ENCODE measurements at regions not wholly inside any gene's neighbourhood (a gene's known extent, or its start where the extent isn't known, plus 50 kb on each side); places are given as distances from the start of the nearest gene placed in this dataset.

DNA sequence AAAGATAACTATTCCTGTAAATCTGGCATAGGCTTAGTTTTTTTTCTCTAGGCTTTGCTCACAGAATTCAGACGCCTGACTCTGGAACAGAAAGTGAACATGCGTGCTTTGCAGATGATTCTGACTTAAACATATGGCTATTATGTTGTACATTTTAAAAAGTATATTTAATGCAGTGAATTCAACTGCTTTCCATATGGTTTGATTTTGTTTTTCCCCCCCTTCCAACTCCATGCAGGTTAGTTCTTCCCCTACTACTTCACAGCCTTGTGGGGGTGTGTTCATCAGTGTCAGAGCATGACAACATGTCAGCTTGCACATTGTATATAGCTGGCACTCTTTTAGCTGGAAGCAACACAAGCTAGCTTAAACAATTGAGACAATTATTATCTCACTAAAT, 226.8 kb downstream of the TMEM167A start:
- DNase-seq (ENCODE audit: low read depth) = no peak

DNA sequence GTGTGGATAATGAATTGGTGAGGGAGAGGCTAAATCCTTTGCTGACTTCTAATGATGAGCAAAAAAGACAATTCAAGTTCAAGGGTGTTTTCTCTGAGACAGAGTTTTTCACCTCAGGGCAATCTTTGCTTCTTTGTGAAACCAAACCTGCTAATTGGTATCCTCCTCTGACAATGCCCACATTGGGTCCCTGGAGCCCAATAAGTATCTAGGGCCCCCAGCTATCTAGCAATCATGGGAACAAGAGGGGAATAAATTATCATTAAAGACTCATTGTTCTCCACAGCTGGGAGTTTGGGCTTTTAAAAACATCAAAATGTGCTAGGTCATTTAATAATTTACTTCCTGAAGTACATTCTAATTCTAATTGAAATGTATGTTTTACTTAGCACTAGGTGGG, 227.3 kb downstream of the TMEM167A start:
- no peak for DNase-seq (ENCODE audit: low read depth)

DNA sequence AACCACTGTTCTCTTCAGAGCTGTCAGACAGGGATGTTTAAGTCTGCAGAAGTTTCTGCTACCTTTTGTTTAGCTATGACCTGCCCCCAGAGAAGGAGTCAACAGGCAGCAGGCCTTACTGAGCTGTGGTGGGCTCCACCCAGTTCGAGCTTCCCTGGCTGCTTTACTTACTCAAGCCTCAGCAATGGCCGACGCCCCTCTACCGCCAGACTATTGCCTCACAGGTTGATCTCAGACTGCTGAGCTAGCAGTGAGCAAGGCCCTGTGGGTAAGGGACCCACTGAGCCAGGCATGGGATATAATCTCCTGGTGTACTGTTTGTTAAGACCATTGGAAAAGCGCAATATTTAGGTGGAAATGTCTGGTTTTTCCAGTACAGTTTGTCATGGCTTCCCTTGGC, 229.6 kb downstream of the TMEM167A start:
- no peak for DNase-seq (ENCODE audit: low read depth)

DNA sequence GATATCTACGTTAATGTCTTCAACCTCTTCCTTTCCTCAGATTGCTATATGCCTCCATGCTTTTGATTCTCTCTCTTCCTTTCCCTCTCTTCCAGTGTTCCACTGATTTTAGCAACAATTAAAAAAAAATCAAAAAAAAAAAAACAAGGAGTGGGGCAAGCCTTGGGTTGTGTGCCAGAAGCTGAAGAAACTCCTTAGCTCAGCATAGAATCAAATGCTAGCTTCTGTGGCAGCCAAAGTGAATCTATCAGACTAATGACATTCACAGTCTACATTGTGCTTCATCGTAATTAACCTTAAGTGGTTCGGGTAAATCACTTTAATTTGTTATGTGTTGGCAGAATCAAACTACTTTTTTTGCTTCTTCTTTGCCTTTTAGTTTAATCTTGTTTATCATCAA, 237.3 kb downstream of the TMEM167A start:
- DNase-seq (ENCODE audit: low read depth) = no peak

DNA sequence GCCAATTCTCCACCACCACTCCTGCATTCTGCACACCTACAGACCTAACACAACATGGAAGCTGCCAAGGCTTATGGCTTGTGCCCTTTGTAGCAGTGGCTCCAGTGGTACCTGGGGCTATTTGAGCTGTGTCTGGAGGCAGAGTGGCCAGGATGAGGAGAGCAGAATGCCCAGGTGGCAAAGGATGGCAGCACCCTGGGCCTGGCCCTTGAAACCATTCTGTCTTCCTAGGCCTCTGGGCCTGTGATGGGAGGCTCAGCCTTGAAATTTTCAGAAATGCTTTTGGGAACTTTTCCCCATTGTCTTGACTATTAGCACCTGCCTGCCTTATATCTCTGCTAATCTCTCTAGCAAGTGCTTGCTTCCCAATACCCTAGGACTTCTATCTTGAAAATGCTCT, 241.7 kb downstream of the TMEM167A start:
- no peak for DNase-seq (ENCODE audit: low read depth)

DNA sequence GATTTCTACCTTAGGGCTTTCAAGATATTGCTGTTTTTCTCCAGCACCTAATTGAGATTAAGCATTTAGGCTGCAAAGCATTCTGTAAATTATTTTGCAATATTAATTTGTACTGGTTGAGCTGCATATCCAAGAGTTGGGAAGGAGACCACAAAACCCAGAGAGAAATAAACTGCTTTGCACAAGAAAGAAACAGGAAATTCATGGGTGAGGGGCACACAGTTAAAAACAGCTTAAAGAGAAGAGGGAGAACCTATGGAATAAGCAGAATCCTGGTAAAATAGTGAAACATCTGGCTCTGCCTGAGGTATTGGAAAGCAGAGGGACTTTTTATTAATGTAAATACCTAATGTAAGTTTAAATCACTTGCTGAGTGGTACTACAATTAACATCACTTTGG, 243.0 kb downstream of the TMEM167A start:
- DNase-seq (ENCODE audit: low read depth) = no peak

DNA sequence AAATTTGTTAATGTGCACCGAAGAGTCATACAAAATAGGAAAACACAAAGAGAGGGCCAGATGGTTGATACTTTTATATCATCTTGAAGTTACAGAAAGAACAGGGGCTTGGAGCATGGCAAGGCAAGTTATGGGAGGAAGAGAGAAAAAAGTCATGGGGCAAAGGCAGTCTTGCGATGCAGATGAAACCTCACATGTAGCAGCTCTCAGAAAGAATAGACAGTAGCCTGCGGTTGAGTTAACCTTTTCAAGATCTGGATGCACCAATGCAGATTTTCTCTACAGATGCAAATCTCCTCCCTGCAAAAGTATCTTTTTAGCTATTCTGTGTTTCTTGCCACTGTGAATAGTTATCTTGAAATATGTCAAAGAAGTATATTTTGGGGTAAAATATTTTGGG, 243.9 kb downstream of the TMEM167A start:
- no peak for DNase-seq (ENCODE audit: low read depth)

DNA sequence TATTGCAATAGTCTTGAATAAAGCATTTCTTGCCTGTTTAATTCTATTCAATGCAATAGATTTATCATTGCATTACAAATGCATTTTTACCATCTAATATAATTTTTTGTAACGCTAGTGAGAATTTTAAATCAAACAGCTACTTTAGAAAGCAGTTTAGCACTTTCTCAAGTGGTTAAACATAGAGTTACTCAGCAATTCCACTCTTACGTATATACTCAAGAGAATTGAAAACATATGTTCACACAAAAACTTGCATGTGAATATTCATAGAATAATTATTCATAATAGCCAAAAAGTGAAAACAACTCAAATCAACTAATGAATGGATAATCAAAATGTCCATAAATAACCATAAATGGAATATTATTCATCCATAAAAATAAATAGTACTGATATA, 244.7 kb downstream of the TMEM167A start:
- DNase-seq (ENCODE audit: low read depth) = no peak

DNA sequence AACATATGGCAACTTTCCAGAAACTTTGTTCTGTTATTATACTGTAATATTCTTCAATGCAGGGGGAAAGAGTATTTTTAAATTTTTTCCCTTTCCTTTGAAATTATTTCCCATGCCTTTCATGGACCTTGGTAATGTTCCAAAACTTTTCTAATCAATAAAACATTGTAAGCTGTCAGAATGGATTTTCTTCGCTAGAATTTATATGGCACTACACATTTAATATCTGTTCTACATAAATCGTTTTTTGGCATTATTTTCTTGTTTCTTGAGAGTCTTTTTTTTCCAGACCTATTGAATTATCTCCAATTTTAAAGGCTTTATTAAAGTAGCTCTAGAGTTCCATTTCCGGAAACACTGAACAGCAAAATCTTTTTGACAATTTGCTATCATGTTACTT, 249.0 kb downstream of the TMEM167A start:
- no peak for DNase-seq (ENCODE audit: low read depth)

DNA sequence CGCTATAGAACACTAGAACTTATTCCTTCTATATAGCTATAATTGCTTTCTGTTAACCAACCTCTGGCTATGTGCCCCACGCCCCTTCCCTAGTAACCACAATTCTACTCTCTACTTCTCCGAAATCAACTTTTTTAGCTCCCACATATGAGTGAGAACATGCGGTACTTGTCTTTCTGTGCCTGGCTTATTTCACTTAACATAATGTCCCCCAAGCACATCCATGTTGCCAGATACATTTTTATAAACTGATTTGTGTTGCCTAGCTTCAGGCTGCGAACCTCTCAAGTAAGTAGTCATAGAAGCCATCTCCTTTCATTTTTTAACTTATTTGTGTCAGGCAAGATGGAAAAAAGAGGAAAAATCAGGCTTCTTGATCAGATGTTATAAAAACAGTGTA, 249.5 kb downstream of the TMEM167A start:
- no peak for DNase-seq (ENCODE audit: low read depth)

DNA sequence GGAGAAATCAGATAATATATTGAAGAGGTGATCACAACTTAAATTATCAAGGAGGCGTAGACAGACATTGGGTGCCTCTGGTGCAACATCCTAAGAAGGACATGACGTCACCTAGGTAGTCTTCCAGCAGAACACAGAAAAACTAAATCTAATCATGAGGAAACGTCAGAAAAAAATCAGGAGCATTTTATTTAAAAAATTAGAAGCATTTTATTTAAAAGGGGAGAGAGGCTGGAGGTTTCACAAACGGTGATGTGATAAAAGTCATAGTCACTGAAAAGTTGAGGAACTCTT, 254.6 kb downstream of the TMEM167A start:
- DNase-seq (ENCODE audit: low read depth) = no peak

DNA sequence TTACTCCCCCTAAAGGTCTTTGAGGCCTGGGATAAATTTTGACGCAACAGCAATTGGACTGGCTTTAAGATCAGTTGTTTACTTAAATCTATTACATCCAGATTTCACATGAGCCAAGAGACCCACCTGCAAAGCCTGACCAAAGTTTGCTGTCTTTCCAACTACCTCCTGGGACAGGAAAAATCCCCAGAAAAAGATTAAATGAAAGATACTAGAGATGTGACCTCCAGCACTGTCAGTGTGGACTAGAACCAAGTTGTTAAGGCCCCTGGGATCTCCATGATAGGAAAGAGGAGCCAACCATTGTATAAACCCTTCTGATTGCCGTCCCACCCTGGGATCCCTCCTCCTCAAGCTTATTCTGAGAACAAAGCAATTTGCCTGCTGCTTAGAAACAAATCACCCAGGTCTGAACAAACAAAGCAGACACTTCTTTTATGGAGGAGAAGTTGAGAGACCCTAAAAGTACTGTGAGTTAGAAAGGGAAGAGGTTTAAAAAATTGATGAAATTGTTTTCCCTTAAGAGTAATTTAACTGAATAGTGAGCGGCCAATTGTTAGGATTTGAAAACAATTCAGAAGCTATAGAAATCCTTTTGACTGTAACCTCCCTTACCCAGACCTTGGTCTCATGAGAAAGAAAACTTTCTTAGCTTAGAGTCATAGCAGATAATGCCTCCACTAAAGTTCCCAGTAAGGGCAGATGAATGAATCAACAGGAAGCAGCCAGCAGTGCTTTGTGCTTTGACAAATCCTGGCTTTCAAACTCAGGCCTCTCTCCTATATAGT, 255.2 kb downstream of the TMEM167A start:
- DNase-seq (ENCODE audit: low read depth) = no peak

DNA sequence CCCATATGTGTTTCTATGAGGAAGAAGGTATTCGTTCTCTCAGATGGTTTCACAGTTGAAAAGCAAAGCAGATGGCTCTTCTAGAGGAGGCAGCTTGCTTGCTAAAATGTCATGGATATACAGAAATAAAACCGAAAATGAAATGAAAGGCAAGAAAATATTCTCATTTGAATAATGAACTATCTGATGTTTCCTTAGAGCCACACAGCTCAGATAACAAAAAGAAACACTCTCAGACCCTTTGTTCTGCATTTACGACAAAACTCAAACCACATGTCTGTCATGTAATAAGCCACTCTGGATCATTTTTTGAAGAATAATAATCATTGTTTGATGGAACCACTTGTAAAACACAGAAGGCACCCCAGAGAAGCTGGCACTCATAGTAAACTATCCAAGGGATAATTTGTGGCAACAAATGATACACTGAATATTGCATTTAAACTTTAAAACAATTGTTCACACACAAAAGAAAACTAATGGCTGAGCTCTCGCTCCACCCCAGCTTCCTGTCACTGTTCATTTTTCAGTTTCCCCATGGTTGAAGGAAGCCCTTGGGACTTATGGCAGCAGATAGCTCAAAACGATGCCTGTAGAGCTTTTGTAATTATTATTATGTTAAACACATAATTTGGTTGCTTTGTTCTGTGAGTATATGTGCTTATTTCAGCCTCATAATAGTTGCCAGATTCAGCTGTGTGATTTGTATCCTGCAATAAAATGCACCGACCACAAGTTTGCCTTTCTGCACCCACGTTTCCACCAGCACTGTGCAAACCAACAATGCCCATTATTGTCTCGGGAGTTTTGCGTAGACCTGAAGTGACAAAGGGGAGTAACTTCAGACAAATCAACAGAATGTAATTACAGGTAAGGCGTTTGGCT, 256.0 kb downstream of the TMEM167A start:
- no peak for DNase-seq (ENCODE audit: low read depth)

DNA sequence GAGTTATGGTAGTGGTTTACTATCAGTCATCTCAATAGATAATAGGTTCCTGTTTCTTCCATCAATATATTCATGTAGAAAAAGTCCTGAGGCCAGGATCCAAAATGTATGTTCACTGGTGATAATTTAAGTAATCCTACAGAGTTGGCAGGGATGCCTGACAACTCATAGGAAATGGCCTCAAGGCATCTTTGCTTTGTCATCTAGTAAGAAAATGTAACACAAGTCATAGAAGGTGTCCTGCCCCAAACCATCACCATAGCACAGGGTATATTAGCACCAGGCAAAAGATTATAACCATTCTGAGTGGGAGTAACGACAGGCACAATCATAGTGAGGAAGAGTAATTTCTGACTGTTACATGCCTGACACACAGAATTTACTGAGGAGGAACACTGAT, 257.0 kb downstream of the TMEM167A start:
- DNase-seq (ENCODE audit: low read depth) = no peak

DNA sequence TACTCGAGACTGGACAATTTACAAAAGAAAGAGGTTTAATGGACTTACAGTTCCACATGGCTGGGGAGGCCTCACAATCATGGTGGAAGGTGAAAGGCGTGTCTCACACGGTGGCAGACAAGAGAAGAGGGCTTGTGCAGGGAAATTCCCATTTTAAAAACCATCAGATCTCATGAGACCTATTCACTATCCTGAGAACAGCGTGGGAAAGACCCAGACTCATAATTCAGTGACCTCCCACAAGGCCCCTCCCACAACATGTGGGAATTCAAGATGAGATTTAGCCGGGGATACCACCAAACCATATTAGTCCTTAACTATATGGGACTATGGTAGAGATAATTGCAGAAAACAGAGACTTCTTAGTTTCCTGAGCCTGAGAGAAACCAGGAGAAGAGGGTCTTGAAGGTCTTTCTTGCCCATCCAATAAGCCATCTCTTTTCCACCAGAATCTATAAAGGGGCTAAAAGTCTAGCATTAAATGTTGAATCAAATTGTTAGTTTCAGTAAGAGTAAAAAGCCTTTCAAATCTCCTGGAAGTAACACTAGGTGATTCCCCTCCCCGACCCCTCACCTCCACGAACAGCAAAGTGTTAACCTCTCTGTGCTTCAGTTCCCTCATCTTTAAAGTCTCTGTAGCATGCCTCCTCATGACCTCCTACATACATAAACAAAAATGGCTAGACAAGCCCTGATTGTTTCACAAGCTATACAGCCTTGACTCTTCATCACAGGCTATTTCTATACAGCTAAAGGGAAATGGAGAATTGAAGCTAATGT, 259.1 kb downstream of the TMEM167A start:
- no peak for DNase-seq (ENCODE audit: low read depth)

DNA sequence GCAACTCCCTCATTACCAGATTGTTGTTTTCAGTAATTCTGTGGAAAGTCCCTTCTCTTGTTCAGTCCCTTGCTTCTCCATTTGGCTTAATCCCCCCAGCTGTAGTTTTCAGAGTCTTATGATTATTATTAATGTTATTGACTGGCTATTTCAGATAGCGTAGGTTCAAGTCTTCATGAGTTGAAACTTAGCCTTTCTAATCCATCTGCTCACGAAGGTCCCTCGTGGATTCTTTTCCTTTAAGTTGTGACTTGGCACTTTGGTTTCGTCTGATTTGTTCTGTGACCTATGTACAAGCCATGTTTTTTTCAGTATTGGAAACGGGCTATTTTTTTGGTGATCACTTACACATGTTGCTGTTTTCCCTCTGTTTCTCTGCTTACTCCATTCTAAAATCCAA, 260.3 kb downstream of the TMEM167A start:
- DNase-seq (ENCODE audit: low read depth) = no peak

DNA sequence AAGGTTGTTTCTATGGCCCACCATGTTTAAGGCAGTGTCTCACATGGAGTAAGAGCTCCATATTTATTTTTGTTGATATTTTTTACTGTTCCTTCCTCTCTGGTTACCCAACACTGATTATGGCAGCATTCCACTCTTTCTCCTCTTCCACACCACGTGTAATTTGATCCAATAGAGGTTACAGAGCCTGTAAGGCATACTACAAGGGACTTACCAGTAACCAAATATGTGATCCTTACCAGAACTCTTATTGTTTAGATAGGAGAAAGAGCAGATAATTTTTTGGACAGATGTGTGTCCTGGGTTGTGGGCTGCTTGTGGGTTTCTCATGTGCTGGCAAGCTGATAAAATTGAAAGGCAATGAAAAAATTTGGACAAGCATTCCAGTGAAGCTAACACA, 261.3 kb downstream of the TMEM167A start:
- peak; percentile 92 for DNase-seq (ENCODE audit: low read depth)

DNA sequence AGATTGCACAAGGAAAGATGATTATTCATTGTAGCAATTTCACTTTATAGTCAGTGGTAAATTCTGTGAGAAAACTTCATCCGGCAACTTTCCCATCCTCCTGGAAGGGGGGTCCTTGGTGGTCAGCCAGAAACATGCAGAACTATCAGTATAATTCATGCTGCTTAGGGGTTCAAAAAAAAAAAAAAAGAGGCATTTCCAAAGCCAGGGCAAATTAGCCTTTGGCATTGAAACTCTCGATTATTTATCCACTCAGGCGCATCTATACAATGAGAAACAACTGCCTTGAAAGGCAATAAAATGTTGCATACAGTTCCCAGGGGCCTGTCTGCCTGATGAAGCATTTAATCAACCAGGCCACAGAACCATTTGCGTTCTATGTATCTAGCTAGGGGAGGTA, 263.3 kb downstream of the TMEM167A start:
- DNase-seq (ENCODE audit: low read depth) = no peak

DNA sequence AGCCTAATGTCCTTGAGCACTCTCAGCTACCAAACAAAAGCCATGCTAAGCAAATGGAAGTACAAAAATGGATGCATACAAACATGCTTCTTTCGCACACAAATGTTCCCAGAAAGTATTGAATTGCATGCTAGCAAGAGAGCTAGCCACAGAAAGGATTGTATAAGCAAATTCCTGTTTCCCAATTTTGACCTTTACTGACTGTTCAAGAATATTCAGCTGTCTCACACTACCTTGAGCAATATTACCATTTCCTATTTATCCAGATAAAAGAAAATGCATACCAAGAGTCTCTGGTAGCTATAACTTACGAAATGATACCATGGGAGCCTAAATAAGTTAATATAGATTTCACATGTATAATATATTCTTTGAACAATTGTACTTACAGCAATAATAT, 264.6 kb downstream of the TMEM167A start:
- peak; percentile 93 for DNase-seq (ENCODE audit: low read depth)

DNA sequence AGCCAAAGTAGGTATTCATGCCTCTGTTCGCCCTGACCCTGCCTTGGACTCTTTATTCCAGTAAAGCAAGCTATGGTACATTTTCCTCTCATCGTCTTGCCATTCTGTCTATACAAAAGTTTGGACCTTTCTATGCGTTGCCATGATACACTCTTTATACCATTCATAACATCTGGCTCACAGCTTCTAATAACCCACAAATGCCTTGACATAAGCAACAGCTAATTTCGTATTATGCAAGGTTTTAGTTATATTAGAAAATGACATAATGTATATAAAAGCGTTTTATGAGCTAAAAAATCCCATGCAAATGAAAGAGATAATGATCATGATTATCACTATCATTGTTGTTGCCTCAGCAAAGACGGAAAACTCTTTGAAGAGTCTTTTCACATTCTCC, 265.7 kb downstream of the TMEM167A start:
- DNase-seq (ENCODE audit: low read depth) = no peak

DNA sequence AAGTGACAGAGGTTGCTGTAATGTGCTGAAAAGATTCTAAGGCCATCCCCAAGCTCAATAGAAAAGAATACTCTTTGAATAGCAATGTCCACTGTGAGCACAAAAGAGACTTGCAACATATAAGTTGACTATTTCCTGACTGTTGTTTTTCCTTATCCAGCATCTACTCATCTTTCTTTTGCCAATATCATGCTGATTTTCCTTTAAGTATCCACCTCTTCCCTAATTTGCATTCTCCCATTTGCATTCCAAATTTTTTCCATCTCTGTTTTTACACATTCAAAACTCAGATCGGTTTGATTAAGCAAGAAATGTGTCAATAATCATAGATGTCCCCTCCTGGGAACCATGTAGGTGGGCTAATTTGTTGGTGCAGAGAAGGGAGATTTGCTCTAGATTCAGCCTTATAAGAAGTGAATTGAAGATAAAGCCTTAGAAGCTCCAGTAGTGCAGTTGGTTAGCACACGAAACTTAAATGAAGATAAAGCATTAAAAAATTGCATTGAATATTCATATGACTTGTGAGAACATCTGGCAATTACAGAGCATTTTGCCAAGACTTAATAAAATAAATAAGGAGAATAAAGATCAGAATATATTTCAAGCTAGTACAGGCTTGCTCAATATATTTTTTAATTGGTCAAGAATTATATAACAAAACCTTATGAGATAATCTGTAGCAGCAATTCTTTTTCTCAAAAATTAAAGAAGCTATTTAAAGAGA, 267.6 kb downstream of the TMEM167A start:
- peak; percentile 41 for DNase-seq (ENCODE audit: low read depth)

DNA sequence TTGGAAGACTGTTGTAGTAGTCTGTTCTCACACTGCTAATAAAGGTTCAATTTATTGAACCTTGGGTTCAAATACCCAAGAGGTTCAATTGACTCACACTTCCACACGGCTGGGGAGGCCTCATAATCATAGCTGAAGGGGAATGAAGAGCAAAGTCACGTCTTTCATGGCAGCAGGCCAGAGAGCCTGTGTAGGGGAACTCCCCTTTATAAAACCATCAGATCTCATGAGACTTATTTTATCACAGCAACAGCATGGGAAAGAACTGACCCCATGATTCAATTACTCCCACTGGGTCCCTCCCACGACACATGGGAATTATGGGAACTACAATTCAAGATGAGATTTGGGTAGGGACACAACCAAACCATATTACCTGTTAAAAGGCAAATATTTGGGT, 268.2 kb downstream of the TMEM167A start:
- no peak for DNase-seq (ENCODE audit: low read depth)

Measured in fibroblast of gingiva (primary cell).